Parathyroid adenoma (tissue), 2 donors: ENCODE measurements at regions not wholly inside any gene's neighbourhood (a gene's known extent, or its start where the extent isn't known, plus 50 kb on each side); places are given as distances from the start of the nearest gene placed in this dataset.

ENCODE experiments used
- H2AFZ ChIP-seq: fragments of 300-600 bp; sonication (generic); one replicate; pipeline ENCODE4 v1.7.0; 2017; ENCODE audit warnings: antibody characterized with exemption, mild to moderate bottlenecking
- H3K27ac ChIP-seq: fragments of 300-600 bp; sonication (generic); one replicate; pipeline ENCODE4 v1.7.0; 2017
- H3K27me3 ChIP-seq: fragments of 300-600 bp; sonication (generic); one replicate; pipeline ENCODE4 v1.7.0; 2017; ENCODE audit warnings: low read length; ENCODE audit not compliant: control insufficient read depth, insufficient read depth
- H3K36me3 ChIP-seq: fragments of 300-600 bp; sonication (generic); one replicate; pipeline ENCODE4 v1.7.0; 2017; ENCODE audit warnings: low read length; ENCODE audit not compliant: control insufficient read depth, insufficient read depth
- H3K4me1 ChIP-seq: fragments of 300-600 bp; sonication (generic); one replicate; pipeline ENCODE4 v1.7.0; 2017; ENCODE audit warnings: control low read depth
- H3K4me2 ChIP-seq: fragments of 300-600 bp; sonication (generic); one replicate; pipeline ENCODE4 v1.7.0; 2017; ENCODE audit warnings: low read length
- H3K4me3 ChIP-seq: fragments of 300-600 bp; sonication (generic); one replicate; pipeline ENCODE4 v1.7.0; 2017; ENCODE audit warnings: low read depth, low read length
- H3K79me2 ChIP-seq: fragments of 300-600 bp; sonication (generic); one replicate; pipeline ENCODE4 v1.7.0; 2017; ENCODE audit warnings: control low read depth
- H3K9ac ChIP-seq: fragments of 300-600 bp; sonication (generic); one replicate; pipeline ENCODE4 v1.7.0; 2017; ENCODE audit warnings: mild to moderate bottlenecking
- H3K9me3 ChIP-seq: fragments of 300-600 bp; sonication (generic); one replicate; pipeline ENCODE4 v1.7.0; 2017; ENCODE audit warnings: low read length; ENCODE audit not compliant: control insufficient read depth
- CTCF ChIP-seq: fragments of 300-600 bp; sonication (generic); IDR thresholded peaks from one replicate; pipeline ENCODE4 v1.7.0; 2017; ENCODE audit warnings: antibody characterized with exemption, mild to moderate bottlenecking
- donor health status: primary hyperparathyroidism.

GRCh38 chr16:50467943-50468748 lies 80.0 kb upstream of the NKD1 start:
- no peak overlapping the region for H3K27ac ChIP-seq
- H3K9ac ChIP-seq: no peak overlapping the region
- no peaks in the 10 kb centered on the region for H3K27me3 ChIP-seq
- peak overlapping the region; percentile 23 for H3K4me2 ChIP-seq
- no peaks in the 10 kb centered on the region for H3K4me1 ChIP-seq
- H3K9me3 ChIP-seq: peaks cover 6% of the 10 kb centered on the region
- H3K36me3 ChIP-seq: no peaks in the 10 kb centered on the region
- no peak overlapping the region for H3K4me3 ChIP-seq
- H3K79me2 ChIP-seq: no peaks in the 10 kb centered on the region
- TF ChIP-seq CTCF: no peak
- peak overlapping the region; percentile 56 for H2AFZ ChIP-seq

- no peak for TF ChIP-seq CTCF
- peak overlapping the region; percentile 53 for H2AFZ ChIP-seq
- no peaks in the 10 kb centered on the region for H3K79me2 ChIP-seq
- H3K36me3 ChIP-seq: no peaks in the 10 kb centered on the region
- H3K4me1 ChIP-seq: no peaks in the 10 kb centered on the region
- H3K27ac ChIP-seq: no peak overlapping the region
- H3K4me3 ChIP-seq: no peak overlapping the region
- H3K4me2 ChIP-seq: peak overlapping the region; percentile 23
- peaks cover 6% of the 10 kb centered on the region for H3K9me3 ChIP-seq
- no peaks in the 10 kb centered on the region for H3K27me3 ChIP-seq
- H3K9ac ChIP-seq: no peak overlapping the region
Measured at GRCh38 chr16:50467559-50467942, 80.6 kb upstream of the NKD1 start.

GRCh38 chr16:50466170-50466569 lies 82.0 kb upstream of the NKD1 start:
- Histone ChIP-seq H3K9me3 (peaks cover 6% of the 10 kb centered on the region), H3K36me3 (no peaks in the 10 kb centered on the region)
- no peak for TF ChIP-seq CTCF

GRCh38 chr16:50464325-50465290 lies 83.6 kb upstream of the NKD1 start:
- no peaks in the 10 kb centered on the region for H3K36me3 ChIP-seq
- no peaks in the 10 kb centered on the region for H3K79me2 ChIP-seq
- H3K4me3 ChIP-seq: no peak overlapping the region
- H3K27me3 ChIP-seq: no peaks in the 10 kb centered on the region
- H3K9ac ChIP-seq: no peak overlapping the region
- no peak overlapping the region for H3K4me2 ChIP-seq
- TF ChIP-seq CTCF: no peak
- H3K9me3 ChIP-seq: no peaks in the 10 kb centered on the region
- H2AFZ ChIP-seq: no peak overlapping the region
- no peaks in the 10 kb centered on the region for H3K4me1 ChIP-seq
- H3K27ac ChIP-seq: no peak overlapping the region

More at GRCh38 chr16:50466170-50466569, 82.0 kb upstream of the NKD1 start:
- Histone ChIP-seq H3K4me3 (no peak overlapping the region), H3K79me2 (no peaks in the 10 kb centered on the region), H3K27me3 (no peaks in the 10 kb centered on the region), H3K4me1 (no peaks in the 10 kb centered on the region), H3K4me2 (no peak overlapping the region), H3K9ac (no peak overlapping the region), H3K27ac (no peak overlapping the region), H2AFZ (no peak overlapping the region)
